IMR-90 (cell line): ENCODE measurements at regions not wholly inside any gene's neighbourhood (a gene's known extent, or its start where the extent isn't known, plus 50 kb on each side); places are given as distances from the start of the nearest gene placed in this dataset.

Experiments used
- ATAC-seq: fragments of 200-7000 bp; cut with Tn5 transposase; 2 replicates; pipeline ENCODE4 v1.9.1; 2020; ENCODE audit warnings: low read depth, mild to moderate bottlenecking, moderate library complexity
- BruUV-seq: library from RNA; stranded (reverse); fragments of 400-500 nt; replicated peaks from 2 replicates; lab custom pipeline; 2021; lab: Mats Ljungman, UMichigan
- CTCF ChIA-PET: fragments of 300-600 bp; formaldehyde crosslinking; extraction: SDS; loops from one replicate; lab custom pipeline; 2021; ENCODE audit warnings: antibody characterized with exemption; lab: Yijun Ruan, JAX
- POLR2A ChIA-PET: fragments of 300-600 bp; sonication (Branson Sonifier 250); formaldehyde crosslinking; loops from one replicate; lab custom pipeline; 2022; ENCODE audit warnings: antibody characterized with exemption; ENCODE audit not compliant: unreplicated experiment; lab: Charles Lee
- DNase-seq: peaks from one replicate; pipeline ENCODE4 v3.0.0; 2013
- H2AFZ ChIP-seq: replicated peaks from 2 replicates; pipeline ENCODE3; 2013; ENCODE audit warnings: low read length, mild to moderate bottlenecking; ENCODE audit not compliant: poor library complexity
- H2AK5ac ChIP-seq: 2 replicates; pipeline ENCODE4 v1.6.1; 2013; ENCODE audit warnings: low read depth, low read length, inconsistent platforms
- H2AK9ac ChIP-seq: replicated peaks from 2 replicates; pipeline ENCODE3; 2013; ENCODE audit warnings: mild to moderate bottlenecking, low read depth, low read length, moderate library complexity; ENCODE audit not compliant: poor library complexity
- H2BK120ac ChIP-seq: 2 replicates; pipeline ENCODE4 v1.6.1; 2013; ENCODE audit warnings: low read depth, low read length, inconsistent platforms
- H2BK15ac ChIP-seq: 3 replicates; pipeline ENCODE4 v1.6.1; 2013; ENCODE audit warnings: low read depth, low read length, inconsistent platforms
- H2BK20ac ChIP-seq: 2 replicates; pipeline ENCODE4 v1.6.1; 2013; ENCODE audit warnings: low read depth, mild to moderate bottlenecking, inconsistent platforms, low read length, moderate library complexity
- H2BK5ac ChIP-seq: 2 replicates; pipeline ENCODE4 v1.6.1; 2013; ENCODE audit warnings: mild to moderate bottlenecking, low read depth, low read length, inconsistent platforms; ENCODE audit not compliant: poor library complexity, severe bottlenecking
- H3K14ac ChIP-seq: replicated peaks from 2 replicates; pipeline ENCODE4 v1.6.1; 2013; ENCODE audit warnings: low read depth, low read length, inconsistent platforms
- H3K18ac ChIP-seq: 2 replicates; pipeline ENCODE4 v1.6.1; 2013; ENCODE audit warnings: low read depth, low read length, control low read depth
- H3K23ac ChIP-seq: 2 replicates; pipeline ENCODE4 v1.6.1; 2013; ENCODE audit warnings: low read depth, low read length, inconsistent platforms
- H3K27ac ChIP-seq: 2 replicates; pipeline ENCODE4 v1.5.1; 2013; ENCODE audit warnings: mild to moderate bottlenecking, control low read depth, low read length; ENCODE audit not compliant: insufficient read depth
- H3K27me3 ChIP-seq: 2 replicates; pipeline ENCODE4 v1.6.1; 2013; ENCODE audit warnings: low read length; ENCODE audit not compliant: control insufficient read depth, insufficient read depth
- H3K36me3 ChIP-seq: 2 replicates; pipeline ENCODE4 v1.6.1; 2013; ENCODE audit warnings: low read length, mixed read lengths; ENCODE audit not compliant: control insufficient read depth, insufficient read depth
- H3K4ac ChIP-seq: 2 replicates; pipeline ENCODE4 v1.6.1; 2013; ENCODE audit warnings: low read depth, low read length, inconsistent platforms
- H3K4me1 ChIP-seq: 2 replicates; pipeline ENCODE4 v1.6.1; 2013; ENCODE audit warnings: low read length, mixed read lengths; ENCODE audit not compliant: control insufficient read depth, insufficient read depth
- H3K4me2 ChIP-seq: 2 replicates; pipeline ENCODE4 v1.6.1; 2013; ENCODE audit warnings: low read depth, mild to moderate bottlenecking, control low read depth, low read length, moderate library complexity
- H3K4me3 ChIP-seq: 2 replicates; pipeline ENCODE4 v1.5.1; 2013; ENCODE audit warnings: low read depth, mild to moderate bottlenecking, control low read depth, low read length, moderate library complexity; ENCODE audit not compliant: insufficient read depth
- H3K56ac ChIP-seq: 2 replicates; pipeline ENCODE4 v1.6.1; 2013; ENCODE audit warnings: low read length, inconsistent platforms; ENCODE audit not compliant: insufficient read depth; ENCODE audit errors: extremely low read depth
- H3K79me1 ChIP-seq, 2 experiments: 2 replicates each; pipeline ENCODE4 v1.6.1; 2013; ENCODE audit warnings: low read length in 2 of 2, inconsistent platforms in 1 of 2, low read depth in 1 of 2
- H3K9ac ChIP-seq: 2 replicates; pipeline ENCODE4 v1.6.1; 2013; ENCODE audit warnings: low read depth, low read length, control low read depth
- H3K9me1 ChIP-seq: 2 replicates; pipeline ENCODE4 v1.6.1; 2013; ENCODE audit warnings: low read length, inconsistent platforms; ENCODE audit not compliant: insufficient read depth
- H3K9me3 ChIP-seq: 2 replicates; pipeline ENCODE4 v1.6.1; 2013; ENCODE audit warnings: low read length; ENCODE audit not compliant: control insufficient read depth, insufficient read depth
- H4K20me1 ChIP-seq: 2 replicates; pipeline ENCODE4 v1.6.1; 2013; ENCODE audit warnings: low read length, inconsistent platforms; ENCODE audit not compliant: insufficient read depth
- H4K5ac ChIP-seq: 2 replicates; pipeline ENCODE4 v1.6.1; 2013; ENCODE audit warnings: mild to moderate bottlenecking, low read depth, low read length, control low read depth
- H4K8ac ChIP-seq, 2 experiments: 2 replicates each; pipeline ENCODE4 v1.6.1; 2013; ENCODE audit warnings: low read depth in 2 of 2, low read length in 2 of 2, control low read depth in 1 of 2, inconsistent platforms in 1 of 2
- H4K91ac ChIP-seq: 2 replicates; pipeline ENCODE4 v1.6.1; 2013; ENCODE audit warnings: low read depth, low read length, inconsistent platforms; ENCODE audit not compliant: insufficient read depth
- CEBPB ChIP-seq: IDR thresholded peaks from 2 replicates; pipeline ENCODE4 v1.6.1; 2012; ENCODE audit warnings: low read depth, low read length, improper control_type of control experiment
- CHD1 ChIP-seq: IDR thresholded peaks from 2 replicates; pipeline ENCODE4 v1.6.1; 2012; ENCODE audit warnings: low read depth, low read length, improper control_type of control experiment
- MAFK ChIP-seq: IDR thresholded peaks from 2 replicates; pipeline ENCODE4 v1.6.1; 2012; ENCODE audit warnings: low read depth, low read length, improper control_type of control experiment
- MAZ ChIP-seq: IDR thresholded peaks from 2 replicates; pipeline ENCODE4 v1.6.1; 2012; ENCODE audit warnings: low read depth, mild to moderate bottlenecking, low read length, improper control_type of control experiment, moderate library complexity, borderline replicate concordance
- MXI1 ChIP-seq: IDR thresholded peaks from 2 replicates; pipeline ENCODE4 v1.6.1; 2012; ENCODE audit warnings: low read depth, mild to moderate bottlenecking, low read length, moderate library complexity, borderline replicate concordance
- NFE2L2 ChIP-seq: fragments of 150-350 bp; IDR thresholded peaks from 2 replicates; pipeline ENCODE4 v1.6.1; 2016; ENCODE audit warnings: low read depth, mild to moderate bottlenecking, low read length
- POLR2A ChIP-seq: IDR thresholded peaks from 2 replicates; pipeline ENCODE4 v1.6.1; 2012; ENCODE audit warnings: mild to moderate bottlenecking, low read depth, low read length
- RAD21 ChIP-seq: IDR thresholded peaks from 2 replicates; pipeline ENCODE4 v1.6.1; 2012; ENCODE audit warnings: low read length, improper control_type of control experiment
- RCOR1 ChIP-seq: IDR thresholded peaks from 2 replicates; pipeline ENCODE4 v1.6.1; 2012; ENCODE audit warnings: mild to moderate bottlenecking, low read length, improper control_type of control experiment; ENCODE audit not compliant: insufficient replicate concordance
- RFX5 ChIP-seq: IDR thresholded peaks from 2 replicates; pipeline ENCODE4 v1.8.0; 2012; ENCODE audit warnings: low read depth, mild to moderate bottlenecking, low read length, moderate library complexity
- SMC3 ChIP-seq: fragments of 150-350 bp; IDR thresholded peaks from 2 replicates; pipeline ENCODE4 v1.6.1; 2016; ENCODE audit warnings: low read depth, mild to moderate bottlenecking, antibody characterized with exemption, low read length, moderate library complexity
- WGBS, 2 experiments: methylation state at CpG; one replicate each; pipeline versions ENCODE4 v1.1.5 to v1.1.7; 2013; ENCODE audit warnings: missing lambda C conversion rate in 2 of 2; ENCODE audit not compliant: insufficient read length in 1 of 2; ENCODE audit errors: extremely low coverage in 2 of 2; 5-methylcytosine and 5-hydroxymethylcytosine counted together
- dilution Hi-C: fragments of 300-500 bp; cut with HindIII; formaldehyde crosslinking; loops from one replicate; pipeline ENCODE4 v1.14.3; 2018; ENCODE audit warnings: low sequenced_read_pairs; ENCODE audit not compliant: unreplicated experiment
- in situ Hi-C: fragments of 300-500 bp; cut with MboI; formaldehyde crosslinking; loops from 3 replicates; pipeline ENCODE4 v1.14.3; 2019; ENCODE audit warnings: low sequenced_read_pairs, inconsistent platforms, mixed read lengths
- intact Hi-C: fragments of 100-400 bp; cut with micrococcal nuclease; formaldehyde crosslinking; loops from 2 replicates; pipeline ENCODE4 v1.10.0; 2022
- TF ChIP-seq, protein P1 (sequence below): fragments of 150-350 bp; IDR thresholded peaks from 2 replicates; pipeline ENCODE4 v1.6.1; 2017; ENCODE audit warnings: mild to moderate bottlenecking, antibody characterized with exemption, low read length, low read depth

DNA sequence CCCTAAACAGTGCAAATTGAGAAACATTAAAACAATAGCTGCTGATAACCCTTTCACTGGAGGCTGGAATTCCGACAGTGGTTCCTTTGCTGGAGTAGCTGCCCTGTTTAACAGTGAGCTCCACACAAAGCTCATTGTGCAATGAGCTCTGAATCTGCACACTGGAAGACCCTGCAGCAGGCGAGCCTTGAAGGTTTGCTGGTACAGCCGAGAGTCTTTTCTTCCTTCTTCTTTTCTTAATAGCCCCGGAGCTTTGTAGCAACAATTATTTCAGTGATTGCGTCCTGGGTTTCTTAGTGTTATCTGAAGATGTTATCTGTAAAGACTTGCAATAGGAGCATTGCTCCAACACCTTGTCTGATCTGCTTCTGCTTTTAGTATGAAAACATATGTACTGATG is 50.8 kb upstream of the CXCR4 start:
- BruUV-seq: no TSS peak

More for the DNA sequence above, 50.8 kb upstream of the CXCR4 start:
- no peak overlapping the region for H3K27ac ChIP-seq
- no peak overlapping the region for H3K9ac ChIP-seq
- H4K5ac ChIP-seq: no peak overlapping the region
- no peak overlapping the region for H4K91ac ChIP-seq
- no peak overlapping the region for H3K14ac ChIP-seq
- no peaks in the 10 kb centered on the region for H3K79me1 ChIP-seq
- no peaks in the 10 kb centered on the region for H3K27me3 ChIP-seq
- no CpG with 5 or more reads among the region's 5 CpGs for WGBS, 2 experiments
- H2AFZ ChIP-seq: no peak overlapping the region
- no peak overlapping the region for H3K4ac ChIP-seq
- H3K4me2 ChIP-seq: no peak overlapping the region
- no peak overlapping the region for H3K56ac ChIP-seq
- intact Hi-C loops: no loop called here
- TF ChIP-seq SMC3 (no peak), MAZ (no peak), RAD21 (no peak), MXI1 (no peak), RFX5 (no peak), POLR2A (no peak), NFE2L2 (no peak), CHD1 (no peak), MAFK (no peak), CEBPB (no peak), RCOR1 (no peak)
- TF ChIP-seq, protein P1, sequence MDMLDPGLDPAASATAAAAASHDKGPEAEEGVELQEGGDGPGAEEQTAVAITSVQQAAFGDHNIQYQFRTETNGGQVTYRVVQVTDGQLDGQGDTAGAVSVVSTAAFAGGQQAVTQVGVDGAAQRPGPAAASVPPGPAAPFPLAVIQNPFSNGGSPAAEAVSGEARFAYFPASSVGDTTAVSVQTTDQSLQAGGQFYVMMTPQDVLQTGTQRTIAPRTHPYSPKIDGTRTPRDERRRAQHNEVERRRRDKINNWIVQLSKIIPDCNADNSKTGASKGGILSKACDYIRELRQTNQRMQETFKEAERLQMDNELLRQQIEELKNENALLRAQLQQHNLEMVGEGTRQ: no peak
- dilution Hi-C loops: no loop called here
- no peaks in the 10 kb centered on the region for H4K20me1 ChIP-seq
- H3K9me3 ChIP-seq: no peaks in the 10 kb centered on the region
- H4K8ac ChIP-seq: no peak overlapping the region
- ATAC-seq (no peak), DNase-seq (no peak)
- no peak overlapping the region for H2BK5ac ChIP-seq
- no peak overlapping the region for H2BK20ac ChIP-seq
- H2BK120ac ChIP-seq: no peak overlapping the region
- in situ Hi-C loops: no loop called here
- H3K23ac ChIP-seq: no peak overlapping the region
- H2BK15ac ChIP-seq: no peak overlapping the region
- no peak overlapping the region for H3K4me3 ChIP-seq
- no peaks in the 10 kb centered on the region for H3K4me1 ChIP-seq
- no peak overlapping the region for H2AK9ac ChIP-seq
- no peak overlapping the region for H3K18ac ChIP-seq
- H2AK5ac ChIP-seq: no peak overlapping the region
- CTCF ChIA-PET: no interaction called here
- no peaks in the 10 kb centered on the region for H3K9me1 ChIP-seq
- POLR2A ChIA-PET: no interaction called here
- H3K36me3 ChIP-seq: no peaks in the 10 kb centered on the region
